IPS-NIHi7 (cell line): ENCODE measurements at regions not wholly inside any gene's neighbourhood (a gene's known extent, or its start where the extent isn't known, plus 50 kb on each side); places are given as distances from the start of the nearest gene placed in this dataset.
"Not testable (repeated sequence)": the region's sequence is repeated elsewhere in the genome, so short reads cannot be mapped to it uniquely, and the experiment has no call there.

ENCODE experiments used
- DNase-seq: peaks from one replicate; pipeline ENCODE4 v3.0.0; 2012; ENCODE audit warnings: mixed read lengths; ENCODE audit errors: extremely low spot score

GRCh38 chr7:34486371-34486770 is 171.6 kb upstream of the NPSR1 start:
- DNase-seq, result no peak

DNA sequence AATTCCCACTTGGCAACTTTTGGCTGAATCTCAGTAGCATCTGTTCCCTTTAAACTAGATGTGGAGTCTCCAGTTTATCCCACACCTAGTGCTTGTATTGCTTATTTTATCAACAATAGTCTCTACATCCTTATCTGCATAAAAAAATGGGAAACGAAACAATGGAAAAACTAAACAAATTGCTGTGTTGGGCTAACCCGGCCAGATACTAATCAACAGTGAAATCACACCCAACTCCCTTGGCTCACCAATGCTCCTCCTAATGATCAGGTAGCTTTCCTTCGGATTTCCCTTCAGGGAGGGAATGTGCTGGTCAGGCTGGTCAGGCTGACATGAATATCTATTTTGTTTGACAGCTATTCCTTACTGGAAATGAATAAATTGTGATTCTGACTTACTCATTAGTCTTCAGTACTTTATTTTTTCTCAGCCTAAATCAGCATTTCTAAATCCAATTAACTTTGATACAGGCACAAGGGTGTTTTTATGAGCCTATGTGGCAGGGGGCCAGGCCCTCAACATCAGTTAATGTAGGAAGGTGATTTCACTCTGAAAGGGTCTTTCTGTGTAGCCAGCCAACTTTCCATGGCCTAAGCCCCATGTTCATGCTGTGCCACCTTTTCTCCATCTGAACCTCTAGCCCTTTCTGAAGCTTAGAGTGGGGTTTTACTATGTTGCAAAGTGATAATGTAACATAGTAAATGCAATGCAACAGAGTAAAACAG is 170.5 kb upstream of the NPSR1 start:
- no peak for DNase-seq

- DNase-seq, result no peak
Observed at GRCh38 chr7:34488766-34489165, 169.3 kb upstream of the NPSR1 start.

- DNase-seq, result no peak
Observed at GRCh38 chr7:34491899-34492298, 166.1 kb upstream of the NPSR1 start.

GRCh38 chr7:34493752-34494151 is 164.3 kb upstream of the NPSR1 start:
- DNase-seq, result no peak

DNA sequence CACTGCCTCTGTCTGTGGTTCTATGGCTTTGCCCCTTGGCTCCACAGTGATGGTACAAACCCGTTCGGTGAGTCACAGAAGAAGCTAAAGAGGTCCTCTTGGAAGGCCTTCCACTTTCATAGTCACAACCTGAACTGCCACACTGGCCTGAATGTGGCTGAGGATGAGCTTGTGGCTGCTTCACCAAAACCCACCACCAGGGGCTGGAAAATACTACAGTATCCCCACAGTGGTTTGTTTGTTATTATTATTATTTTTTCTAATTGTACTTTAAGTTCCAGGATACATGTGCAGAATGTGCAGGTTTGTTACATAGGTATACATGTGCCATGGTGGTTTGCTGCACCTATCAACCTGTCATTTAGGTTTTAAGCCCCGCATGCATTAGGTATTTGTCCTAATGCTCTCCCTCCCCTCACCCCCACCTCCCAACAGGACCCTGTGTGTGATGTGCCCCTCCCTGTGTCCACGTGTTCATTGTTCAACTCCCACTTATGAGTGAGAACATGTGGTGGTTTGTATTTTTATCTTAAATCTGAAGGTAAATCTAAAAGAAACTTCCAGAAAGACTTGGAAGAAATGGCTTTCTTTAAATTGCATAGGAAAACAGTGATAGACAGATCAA is 160.8 kb upstream of the NPSR1 start:
- DNase-seq, result peak; percentile 61

GRCh38 chr7:34501156-34501555 is 156.9 kb upstream of the NPSR1 start:
- no peak for DNase-seq

DNA sequence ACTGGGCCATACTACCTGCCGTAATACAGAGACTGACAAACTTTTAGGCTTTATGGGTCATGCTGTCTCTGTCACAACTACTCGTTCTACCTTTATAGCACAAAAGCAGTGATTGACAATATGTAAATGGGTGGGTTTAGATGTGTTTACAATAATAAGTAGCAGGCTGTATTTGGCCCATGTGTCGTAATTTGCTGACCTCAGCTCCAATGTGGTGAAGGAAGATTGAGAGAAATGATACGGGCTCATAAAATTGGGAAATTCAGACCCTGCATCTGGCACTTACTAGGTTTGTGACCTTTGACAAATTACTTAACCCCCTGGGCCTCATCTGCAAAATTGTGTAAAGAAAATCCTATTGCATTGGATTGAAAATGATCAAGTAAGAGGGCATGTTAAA is 150.8 kb upstream of the NPSR1 start:
- DNase-seq, result no peak

GRCh38 chr7:34523226-34523918 is 134.6 kb upstream of the NPSR1 start:
- no peak for DNase-seq

DNA sequence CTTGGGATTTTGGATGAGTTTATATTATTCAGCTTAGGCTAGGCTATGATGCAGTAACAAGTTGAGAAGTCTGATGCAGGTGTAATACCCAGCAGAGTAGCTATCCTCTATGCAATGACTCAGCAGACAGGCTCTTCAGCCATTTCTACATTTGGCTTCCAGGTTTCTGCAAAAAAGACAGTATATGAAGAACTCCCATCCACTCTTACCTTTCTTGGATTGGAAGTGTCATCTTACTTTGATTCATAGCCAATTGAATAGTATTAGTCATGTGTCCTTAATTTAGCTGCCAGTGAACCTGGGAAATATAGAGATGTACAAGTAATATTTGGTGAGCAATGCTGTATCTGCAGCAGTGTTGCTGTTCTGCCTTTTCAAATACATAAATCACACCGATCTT is 127.8 kb upstream of the NPSR1 start:
- no peak for DNase-seq

DNA sequence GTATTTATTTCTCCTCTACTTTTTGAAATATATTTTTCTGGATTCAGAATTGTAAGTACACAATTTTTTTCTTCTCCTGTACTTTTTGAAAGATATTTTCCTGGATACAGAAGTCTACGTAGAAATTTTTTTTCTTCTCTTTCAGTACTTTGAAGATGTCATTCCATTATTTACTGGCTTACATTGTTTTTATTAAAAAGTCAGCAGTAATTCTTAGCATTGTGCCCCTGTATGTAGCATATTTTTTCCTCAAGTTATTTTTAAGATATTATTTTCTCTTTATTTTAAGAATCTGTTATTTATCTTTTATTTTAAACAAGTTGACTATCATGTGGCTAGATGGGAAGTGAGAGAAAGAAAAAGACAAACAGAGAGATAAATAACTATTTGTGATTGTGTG is 119.0 kb upstream of the NPSR1 start:
- DNase-seq, result no peak

DNA sequence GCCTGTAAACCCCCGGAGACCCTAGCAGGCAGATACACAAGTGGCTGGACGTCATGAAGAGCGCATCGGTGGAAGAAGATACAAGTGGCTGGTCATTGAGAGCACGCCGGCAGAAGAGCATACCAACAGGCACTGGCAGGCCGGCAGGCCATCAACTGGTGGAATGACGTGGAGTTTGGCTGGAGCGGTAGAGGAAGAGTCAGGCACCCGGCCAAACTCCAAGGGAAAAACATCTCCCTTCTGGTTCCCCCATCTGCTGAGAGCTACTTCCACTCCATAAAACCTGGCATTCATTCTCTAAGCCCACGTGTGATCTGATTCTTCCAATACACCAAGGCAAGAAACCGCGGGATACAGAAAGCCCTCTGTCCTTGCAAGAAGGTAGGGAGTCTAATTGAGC is 113.4 kb upstream of the NPSR1 start:
- no peak for DNase-seq

DNA sequence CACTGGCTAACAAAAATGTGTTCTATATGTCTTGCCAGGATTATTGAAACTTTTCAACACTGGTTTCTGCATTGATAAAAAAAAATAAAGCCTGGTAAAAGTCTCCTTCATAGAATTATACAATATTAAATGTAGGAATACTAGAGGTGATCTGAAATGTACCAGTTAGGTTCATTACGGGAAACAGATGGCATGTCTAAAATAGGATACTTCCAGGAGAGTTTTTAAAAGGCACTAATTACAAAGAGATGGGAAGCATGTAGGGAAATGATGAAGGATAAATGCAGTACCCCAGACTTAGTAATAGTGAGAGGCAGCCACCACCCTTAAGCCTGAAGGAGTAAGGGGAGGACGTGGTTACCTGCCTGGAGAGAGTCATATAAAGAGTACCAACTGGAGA is 107.0 kb upstream of the NPSR1 start:
- DNase-seq, result no peak

DNA sequence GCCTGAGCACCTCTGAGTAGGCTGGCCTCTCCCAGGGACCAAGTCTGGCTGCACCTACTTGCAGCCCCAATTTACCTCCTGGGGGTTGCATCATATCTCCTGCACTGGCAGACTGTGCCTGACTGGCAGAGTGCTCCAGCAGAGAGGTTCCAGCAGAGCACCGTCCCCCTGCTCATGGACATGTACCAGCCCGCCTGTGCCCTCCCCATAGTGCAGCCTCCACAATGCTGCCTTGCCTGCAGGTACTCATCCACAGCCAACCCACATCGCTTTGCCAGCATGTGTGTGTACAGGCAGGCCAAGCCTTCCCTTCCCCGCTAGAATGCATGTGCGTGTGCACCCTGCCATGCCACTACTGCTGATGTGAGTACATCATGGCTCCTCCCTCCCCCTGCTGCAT is 105.5 kb upstream of the NPSR1 start:
- no peak for DNase-seq

DNA sequence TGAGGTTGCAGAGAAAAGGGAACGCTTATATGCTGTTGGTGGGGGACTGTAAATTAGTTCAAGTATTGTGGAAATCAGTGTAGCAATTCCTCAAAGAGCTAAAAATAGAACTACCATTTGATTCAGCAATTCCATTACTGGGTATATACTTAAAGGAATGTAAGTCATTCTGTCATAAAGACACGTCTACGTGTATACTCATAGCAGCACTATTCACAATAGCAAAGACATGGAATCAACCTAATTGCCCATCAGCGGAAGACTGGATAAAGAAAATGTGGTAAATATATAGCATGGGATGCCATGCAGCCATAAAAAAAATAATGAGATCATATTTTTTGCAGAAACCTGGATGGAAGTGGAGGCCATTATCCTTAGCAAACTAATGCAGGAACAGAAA is 100.0 kb upstream of the NPSR1 start:
- no peak for DNase-seq

DNA sequence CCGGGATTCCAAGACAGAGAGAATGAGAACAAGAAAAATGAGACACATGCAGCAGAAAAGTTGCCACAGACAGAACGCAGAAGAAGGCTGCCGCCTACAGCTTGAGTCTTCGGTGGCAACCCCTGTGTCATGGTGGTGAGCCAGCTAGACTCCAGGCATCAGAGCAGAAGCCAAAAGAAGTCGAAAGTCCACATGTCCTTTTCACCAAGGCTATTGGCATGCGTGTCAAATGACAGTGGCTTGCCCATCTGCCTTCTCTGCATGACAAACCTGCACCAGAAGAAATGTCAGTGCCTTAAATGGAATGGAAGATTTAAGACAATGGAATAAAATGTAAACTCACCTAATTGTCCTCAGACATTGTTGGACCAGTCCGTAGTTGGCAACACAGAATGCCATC is 93.9 kb upstream of the NPSR1 start:
- no peak for DNase-seq

DNA sequence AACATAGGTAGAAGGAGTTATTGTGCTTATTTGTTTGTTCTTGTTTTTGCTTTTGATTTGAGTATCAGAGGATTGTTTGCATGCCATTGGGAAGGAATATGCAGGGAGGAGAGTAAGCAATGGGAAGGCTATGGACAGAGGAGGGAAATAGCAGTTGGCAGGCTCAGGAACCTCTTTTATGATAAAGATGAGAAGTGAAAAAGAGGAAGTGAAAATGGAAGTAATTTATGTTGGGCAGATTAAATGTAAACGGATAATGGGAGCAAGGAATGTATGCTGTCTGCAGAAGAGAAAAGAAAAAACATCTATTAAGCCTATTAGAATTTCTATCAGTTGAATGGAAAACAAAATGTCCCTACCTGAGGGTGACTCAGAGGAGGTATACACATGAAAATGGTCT is 90.1 kb upstream of the NPSR1 start:
- no peak for DNase-seq

DNA sequence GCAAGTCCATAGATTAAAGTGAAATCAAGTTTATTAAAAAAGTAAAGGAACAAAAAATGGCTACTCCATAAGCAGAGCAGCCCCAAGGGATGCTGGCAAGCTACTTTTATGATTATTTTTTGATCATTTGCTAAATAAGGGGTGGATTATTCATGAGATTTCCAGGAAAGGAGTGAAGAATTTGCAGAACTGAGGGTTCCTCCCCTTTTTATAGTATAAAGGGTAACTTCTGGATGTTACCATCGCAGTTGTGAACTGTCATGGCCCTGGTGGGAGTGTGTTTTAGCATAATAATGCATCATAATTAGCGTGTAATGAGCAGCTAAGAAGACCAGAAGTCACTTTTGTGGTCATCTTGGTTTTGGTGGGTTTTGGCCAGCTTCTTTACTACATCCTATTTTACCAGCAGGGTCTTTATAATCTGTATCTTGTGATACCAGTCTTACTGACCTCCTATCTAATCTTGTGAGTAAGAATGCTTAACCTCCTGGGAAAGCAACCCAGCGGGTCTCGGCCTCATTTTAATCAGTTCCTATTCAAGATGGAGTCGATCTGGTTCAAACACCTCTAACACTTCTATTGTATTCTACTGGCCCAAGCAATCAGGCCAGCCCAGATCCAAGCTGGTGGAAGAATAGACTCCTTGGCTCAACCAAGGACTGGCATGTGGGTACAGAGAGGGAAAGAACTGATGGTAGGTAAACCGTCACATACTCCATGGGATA is 87.9 kb upstream of the NPSR1 start:
- no peak for DNase-seq

- no peak for DNase-seq
Observed at GRCh38 chr7:34575006-34575405, 83.0 kb upstream of the NPSR1 start.

- DNase-seq, result not testable (repeated sequence)
Observed at GRCh38 chr7:34577934-34578333, 80.1 kb upstream of the NPSR1 start.

DNA sequence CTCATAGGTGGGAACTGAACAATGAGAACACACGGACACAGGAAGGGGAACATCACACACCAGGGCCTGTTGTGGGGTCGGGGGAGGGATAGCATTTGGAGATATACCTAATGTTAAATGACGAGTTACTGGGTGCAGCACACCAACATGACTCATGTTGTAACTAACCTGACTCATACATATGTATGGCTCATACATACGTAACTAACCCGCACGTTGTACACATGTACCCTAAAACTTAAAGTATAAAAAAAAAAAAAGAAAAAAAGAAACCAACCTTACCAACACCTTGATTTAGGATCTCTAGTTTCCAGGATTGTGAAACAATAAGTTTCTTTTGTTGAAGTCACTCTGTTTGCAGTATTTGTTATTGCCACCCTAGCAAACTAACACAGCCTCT is 76.3 kb upstream of the NPSR1 start:
- DNase-seq, result not testable (repeated sequence)

GRCh38 chr7:34584526-34584925 is 73.5 kb upstream of the NPSR1 start:
- no peak for DNase-seq

DNA sequence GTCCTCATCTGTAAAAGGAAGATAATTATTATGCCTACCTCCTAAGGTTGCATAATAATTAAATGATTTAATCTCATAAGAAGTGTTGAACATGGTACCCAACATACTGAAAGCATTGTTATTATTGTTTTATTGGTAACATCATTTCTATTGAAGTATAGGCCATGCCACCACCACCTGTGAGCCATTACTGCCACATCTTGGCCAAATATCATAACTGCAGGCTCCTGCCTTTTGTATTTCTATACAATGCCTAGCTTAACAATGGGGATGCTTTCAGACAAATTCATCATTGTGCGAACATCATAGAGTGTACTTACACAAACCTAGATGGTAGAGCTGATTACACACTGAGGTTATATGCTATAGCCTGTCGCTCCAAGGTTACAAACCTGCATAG is 61.1 kb upstream of the NPSR1 start:
- DNase-seq, result peak; percentile 30
